HTR-8/SVneo (cell line): ENCODE measurements at regions not wholly inside any gene's neighbourhood (a gene's known extent, or its start where the extent isn't known, plus 50 kb on each side); places are given as distances from the start of the nearest gene placed in this dataset.
"Not testable (repeated sequence)": the region's sequence is repeated elsewhere in the genome, so short reads cannot be mapped to it uniquely, and the experiment has no call there.

Experiments
- DNase-seq: peaks from one replicate; pipeline ENCODE4 v3.0.0; 2011; ENCODE audit warnings: low spot score, mixed read lengths; ENCODE audit not compliant: insufficient read length
- FAIRE-seq: peaks from 2 replicates; lab custom pipeline; 2011; peaks lifted over from hg19 to GRCh38; lab: Jason Lieb, UNC

GRCh38 chr3:5768281-5768945, 580.9 kb downstream of the EDEM1 start:
- FAIRE-seq = no peak
- no peak for DNase-seq

DNA sequence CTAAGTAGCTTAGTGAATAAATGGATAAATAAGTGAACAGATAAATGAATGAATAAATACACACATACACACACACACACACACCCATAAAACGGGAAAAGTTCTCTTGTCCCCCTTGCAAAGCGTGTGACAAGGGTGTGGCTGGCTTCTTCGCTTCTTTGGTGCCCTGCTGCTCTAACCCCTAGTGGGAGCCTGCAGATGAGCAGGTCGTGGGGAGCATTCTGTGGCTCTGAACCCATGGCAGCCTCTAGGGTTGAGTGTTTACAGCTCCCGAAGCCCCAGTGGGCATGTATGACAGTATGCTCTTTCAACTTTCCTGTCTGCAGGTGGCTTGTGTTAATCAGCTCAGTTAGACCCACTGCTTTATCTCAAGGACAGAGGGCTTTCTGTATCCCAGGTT, 582.3 kb downstream of the EDEM1 start:
- DNase-seq (no peak), FAIRE-seq (no peak)

DNA sequence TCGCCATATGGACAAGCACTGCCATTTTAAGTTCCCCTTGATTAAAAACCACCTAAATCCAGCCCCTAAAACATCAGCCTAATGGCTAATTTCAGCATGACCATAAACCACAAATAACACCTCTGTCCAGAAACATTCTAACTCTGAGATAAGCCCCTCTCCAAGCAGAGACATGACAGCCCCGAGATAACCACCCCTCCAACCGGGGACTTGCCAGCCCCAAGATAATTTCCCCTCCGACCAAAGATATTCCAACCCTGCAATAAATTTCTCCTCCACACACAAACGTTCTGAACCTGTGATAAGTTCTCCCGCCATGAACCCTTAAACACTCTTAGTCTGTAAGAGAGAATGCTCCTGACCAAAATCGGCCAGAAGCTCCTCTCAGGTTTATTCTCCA, 586.8 kb downstream of the EDEM1 start:
- DNase-seq (no peak), FAIRE-seq (no peak)

- FAIRE-seq, DNase-seq: not testable (repeated sequence)
Observed at GRCh38 chr3:5775100-5775499, 587.6 kb downstream of the EDEM1 start.

GRCh38 chr3:5784690-5785089, 597.2 kb downstream of the EDEM1 start:
- no peak for FAIRE-seq

DNA sequence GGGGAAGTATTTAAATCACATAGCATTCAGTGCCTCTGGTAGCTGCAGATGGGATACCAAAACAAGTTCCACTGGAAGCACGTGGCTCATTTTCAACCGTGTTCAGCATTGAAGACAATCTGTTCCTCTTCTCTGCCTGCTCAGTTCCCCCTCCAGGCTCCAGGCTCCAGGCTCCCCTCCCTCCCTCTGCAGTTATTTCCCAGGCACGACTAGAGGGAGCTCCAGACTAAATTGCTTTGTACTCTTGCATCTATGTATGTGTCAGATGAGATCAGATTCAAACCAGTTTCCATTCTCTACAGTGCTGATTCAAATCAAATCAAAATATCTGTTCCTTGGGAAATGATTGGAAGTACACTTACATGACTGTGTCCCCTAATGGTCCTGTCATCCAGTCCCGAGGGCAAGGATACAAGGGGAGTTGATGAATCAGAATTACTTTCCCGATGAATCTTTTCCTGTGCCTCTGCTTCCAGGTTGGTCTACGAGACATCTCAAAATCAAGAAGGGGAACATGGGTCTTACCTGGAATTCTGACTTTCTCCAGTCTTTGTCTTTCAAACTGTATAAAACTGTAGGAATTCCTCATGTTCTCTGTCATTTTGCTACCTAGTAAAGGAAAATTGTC, 600.5 kb downstream of the EDEM1 start:
- DNase-seq = no peak
- no peak for FAIRE-seq

More at GRCh38 chr3:5784690-5785089, 597.2 kb downstream of the EDEM1 start:
- DNase-seq = no peak

DNA sequence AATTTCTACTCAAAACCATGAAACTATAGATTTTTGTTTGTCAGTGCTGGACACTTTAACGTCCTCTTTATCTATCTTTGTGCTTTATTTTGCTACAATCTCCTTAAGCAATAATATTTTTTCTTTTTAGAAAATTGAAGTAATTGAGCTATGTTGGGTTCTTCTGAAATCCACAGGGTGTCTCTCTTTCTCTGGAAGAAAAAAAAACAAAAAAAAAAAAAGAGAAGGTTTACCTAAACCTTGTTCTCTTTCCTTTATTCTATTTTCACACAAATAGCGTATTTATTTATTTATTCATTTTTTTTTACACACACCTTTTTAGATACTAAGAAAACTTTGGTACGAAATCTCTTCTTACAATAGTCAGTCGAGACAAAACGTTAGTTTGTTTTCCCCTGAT, 601.0 kb downstream of the EDEM1 start:
- DNase-seq = no peak
- no peak for FAIRE-seq

- DNase-seq = no peak
- no peak for FAIRE-seq
Observed at GRCh38 chr3:5791558-5791957, 604.1 kb downstream of the EDEM1 start.

DNA sequence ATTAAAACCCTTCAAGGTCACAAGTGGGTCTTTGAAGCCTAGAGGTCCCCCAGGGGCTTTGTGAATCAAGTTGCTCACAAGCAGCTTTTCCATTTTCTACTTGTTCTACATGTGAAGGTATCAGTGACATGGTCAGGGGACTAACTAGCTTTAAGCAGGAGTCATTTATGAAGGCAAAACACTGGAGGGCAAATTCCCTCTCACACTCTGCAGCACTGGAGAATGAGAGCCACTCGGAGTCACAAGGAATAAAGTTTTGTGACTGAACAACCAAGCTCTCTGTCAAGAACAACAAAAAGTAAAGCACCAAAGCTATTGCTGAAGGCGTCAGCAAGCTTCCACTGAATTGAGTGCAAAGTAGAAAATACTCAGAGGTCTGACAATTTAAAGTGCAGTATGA, 609.0 kb downstream of the EDEM1 start:
- FAIRE-seq (no peak), DNase-seq (no peak)

GRCh38 chr3:5798809-5799208, 611.3 kb downstream of the EDEM1 start:
- no peak for FAIRE-seq
- no peak for DNase-seq

GRCh38 chr3:5799398-5799797, 611.9 kb downstream of the EDEM1 start:
- DNase-seq = no peak
- no peak for FAIRE-seq

GRCh38 chr3:5800965-5801364, 613.5 kb downstream of the EDEM1 start:
- FAIRE-seq (no peak), DNase-seq (no peak)

- no peak for DNase-seq
- no peak for FAIRE-seq
Observed at GRCh38 chr3:5806192-5806591, 618.7 kb downstream of the EDEM1 start.

DNA sequence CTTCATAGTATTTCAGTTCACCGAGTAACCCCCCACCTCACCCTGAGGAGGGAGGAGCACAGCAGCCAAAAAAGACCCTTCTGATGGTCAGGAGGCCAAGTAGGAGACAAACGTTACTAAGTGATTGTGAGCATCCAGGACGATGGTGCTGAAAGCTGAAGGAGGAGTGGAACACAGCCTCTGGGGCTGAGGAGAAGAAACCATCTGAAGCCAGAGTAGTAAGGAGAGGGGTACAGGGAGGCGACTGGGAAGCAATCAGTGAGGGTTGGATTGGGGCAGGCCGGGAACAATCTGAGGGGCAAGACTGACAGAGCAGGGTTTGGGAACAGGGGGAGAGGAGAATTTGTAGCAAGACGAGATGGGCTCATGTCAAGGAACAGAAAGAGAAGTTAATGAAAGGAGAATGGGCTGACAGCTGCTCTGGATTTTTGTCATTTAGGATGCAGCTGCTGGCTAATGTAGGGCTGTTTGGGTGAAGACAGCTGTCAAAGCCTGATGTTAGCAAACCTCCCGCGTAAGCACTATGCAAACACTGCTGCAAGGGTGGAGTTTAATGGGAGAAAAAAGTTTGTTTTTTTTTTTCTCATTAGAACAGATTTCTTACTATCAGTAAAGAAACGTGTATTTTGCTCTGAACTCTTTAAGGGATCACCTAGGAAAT, 622.2 kb downstream of the EDEM1 start:
- no peak for FAIRE-seq
- no peak for DNase-seq

DNA sequence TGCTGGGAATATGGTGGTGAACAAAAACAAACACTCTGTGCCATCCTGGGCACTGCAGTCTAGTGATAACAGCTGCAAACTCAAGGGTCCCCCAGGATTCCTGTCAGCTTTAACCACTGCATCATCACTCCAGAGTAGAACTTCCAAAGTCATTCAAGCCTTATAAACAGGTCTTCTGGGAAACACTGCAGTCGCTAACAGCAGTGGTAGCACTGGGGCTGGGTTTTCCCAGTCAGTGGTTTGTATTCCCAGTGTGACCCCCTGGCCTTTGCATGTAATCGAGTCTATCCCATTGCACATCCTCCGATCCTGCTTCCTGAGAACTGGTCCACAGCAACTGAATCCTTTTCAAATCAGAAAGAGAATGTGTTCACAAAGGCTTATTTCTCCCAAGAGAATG, 623.5 kb downstream of the EDEM1 start:
- DNase-seq = no peak
- FAIRE-seq = no peak

DNA sequence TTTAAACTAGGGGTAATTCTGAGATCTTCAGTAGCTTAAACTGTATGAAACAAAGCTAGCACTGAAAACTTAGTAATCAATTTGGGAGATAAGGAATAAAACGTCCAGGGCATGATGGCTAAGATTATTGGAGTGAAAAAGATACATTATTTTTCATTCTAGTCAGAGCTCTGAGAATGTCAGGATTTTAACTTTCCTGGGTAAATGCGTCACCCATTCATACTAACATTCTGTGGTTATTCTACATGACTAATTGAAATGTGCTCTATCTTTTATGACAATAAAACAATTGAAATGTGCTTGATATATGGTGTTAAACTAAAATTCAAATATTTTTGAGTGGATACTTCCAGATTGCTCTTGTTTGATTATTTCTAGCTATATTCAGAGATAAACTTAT, 626.0 kb downstream of the EDEM1 start:
- FAIRE-seq (no peak), DNase-seq (no peak)

DNA sequence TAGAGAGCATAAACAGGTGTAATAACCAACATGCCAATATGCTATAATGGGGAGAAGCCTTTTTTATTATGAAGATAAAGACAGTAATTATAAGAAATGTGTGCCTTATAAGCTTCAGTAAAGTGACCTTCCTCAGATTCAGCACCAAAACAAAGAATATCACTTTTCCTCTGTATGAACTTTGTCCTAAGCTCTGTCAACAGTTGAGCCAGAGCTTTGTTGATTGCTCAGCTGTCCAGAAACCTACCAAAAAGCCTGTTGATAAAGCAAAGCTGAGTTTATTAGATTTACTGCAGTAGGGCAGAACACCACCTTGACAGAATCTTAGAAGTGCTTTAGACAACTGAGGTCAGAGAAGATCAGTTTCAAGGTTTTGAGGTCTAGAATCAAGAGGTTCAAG, 635.3 kb downstream of the EDEM1 start:
- FAIRE-seq = no peak
- DNase-seq = no peak

- DNase-seq (no peak), FAIRE-seq (no peak)
Observed at GRCh38 chr3:5826467-5826866, 639.0 kb downstream of the EDEM1 start.

- no peak for DNase-seq
- no peak for FAIRE-seq
Observed at GRCh38 chr3:5828251-5828650, 640.7 kb downstream of the EDEM1 start.

DNA sequence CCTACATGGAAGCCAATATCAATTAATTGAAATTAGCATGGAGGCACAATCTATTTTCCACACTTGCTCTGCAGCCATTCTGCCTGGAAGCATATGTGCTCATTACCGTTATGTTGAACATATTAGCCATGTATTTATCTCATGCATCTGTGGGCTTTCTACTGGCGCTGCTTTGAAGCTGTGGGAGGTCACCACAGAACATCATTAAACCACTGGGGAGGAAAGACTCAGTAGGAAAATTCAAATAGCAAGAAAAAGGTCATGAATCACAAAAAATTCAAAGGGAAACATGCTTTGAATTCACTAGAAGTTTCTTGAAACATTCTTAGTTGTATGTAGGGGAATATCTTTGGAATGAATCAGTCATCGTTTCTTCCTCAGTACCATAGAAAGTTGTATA, 652.5 kb downstream of the EDEM1 start:
- DNase-seq (no peak), FAIRE-seq (no peak)

DNA sequence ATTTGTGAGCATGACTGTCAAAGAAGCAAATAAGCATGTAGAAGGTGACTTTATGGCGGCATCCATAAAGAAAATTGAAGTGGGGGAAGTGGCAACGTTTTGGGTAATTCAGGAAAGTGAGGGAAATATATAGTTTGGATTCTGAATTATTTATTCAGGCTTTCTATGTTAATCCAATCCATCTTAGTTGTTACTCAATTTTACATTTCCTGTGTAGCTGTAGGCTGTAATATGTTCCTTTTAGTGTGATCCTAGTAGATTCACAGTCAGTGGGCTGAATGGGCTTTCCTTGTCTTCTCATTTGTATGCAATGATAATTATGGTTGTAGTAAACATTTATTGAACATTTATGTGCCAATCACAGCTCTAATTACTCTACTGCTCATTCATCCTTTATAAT, 654.1 kb downstream of the EDEM1 start:
- DNase-seq = no peak
- no peak for FAIRE-seq

- no peak for DNase-seq
- FAIRE-seq = no peak
Observed at GRCh38 chr3:5846261-5846660, 658.8 kb downstream of the EDEM1 start.
